H1 (cell line): ENCODE measurements at regions not wholly inside any gene's neighbourhood (a gene's known extent, or its start where the extent isn't known, plus 50 kb on each side); places are given as distances from the start of the nearest gene placed in this dataset.
A peak's percentile ranks its signal among the peaks of the same experiment; 100 is the strongest.

Source experiments
- ASH2L ChIP-seq: fragments of 200-600, 300-600 bp; sonication (generic); IDR thresholded peaks from one replicate; pipeline ENCODE4 v1.7.1; 2017; ENCODE audit warnings: low read length
- EGR1 ChIP-seq: IDR thresholded peaks from 2 replicates; pipeline ENCODE4 v1.6.1; 2011; ENCODE audit warnings: low read depth, low read length, borderline replicate concordance
- MAX ChIP-seq: IDR thresholded peaks from 2 replicates; pipeline ENCODE4 v1.6.1; 2012; ENCODE audit warnings: inconsistent platforms
- SP1 ChIP-seq: IDR thresholded peaks from 2 replicates; pipeline ENCODE4 v1.6.1; 2011; ENCODE audit warnings: low read depth, low read length

GRCh38 chr15:31740203-31740602 is 290.1 kb upstream of the CHRNA7 start (continued):
- TF ChIP-seq MAX, result peak; percentile 72
- TF ChIP-seq EGR1, result no peak
- TF ChIP-seq SP1, result no peak
- TF ChIP-seq ASH2L, result no peak
